Epithelial cell of esophagus (primary cell): ENCODE measurements at regions not wholly inside any gene's neighbourhood (a gene's known extent, or its start where the extent isn't known, plus 50 kb on each side); places are given as distances from the start of the nearest gene placed in this dataset.
A peak's percentile ranks its signal among the peaks of the same experiment; 100 is the strongest.

Experiments
- DNase-seq: peaks from one replicate; pipeline ENCODE4 v3.0.0; 2010; ENCODE audit warnings: low read depth
- H3K4me3 ChIP-seq: 2 replicates; pipeline ENCODE4 v1.5.1; 2011; ENCODE audit warnings: mild to moderate bottlenecking, low read length, control low read depth
- CTCF ChIP-seq: IDR thresholded peaks from 2 replicates; pipeline ENCODE4 v1.5.1; 2011; ENCODE audit warnings: low read depth, mild to moderate bottlenecking, low read length, control low read depth, inconsistent platforms; ENCODE audit not compliant: insufficient read depth; ENCODE audit errors: missing control alignments

- no peak for TF ChIP-seq CTCF
- DNase-seq, result peak; percentile 30
- H3K4me3 ChIP-seq, result no peak overlapping the region
Measured at GRCh38 chr9:28720746-28721145, 1147.5 kb upstream of the C9orf72 start.

GRCh38 chr9:28730111-28730510 lies 1156.8 kb upstream of the C9orf72 start:
- no peak for TF ChIP-seq CTCF
- H3K4me3 ChIP-seq, result no peak overlapping the region

GRCh38 chr9:28735738-28736342 lies 1162.6 kb upstream of the C9orf72 start:
- peak; percentile 79 for DNase-seq
- H3K4me3 ChIP-seq, result no peak overlapping the region
- TF ChIP-seq CTCF, result no peak

More at GRCh38 chr9:28730111-28730510, 1156.8 kb upstream of the C9orf72 start:
- DNase-seq, result no peak

- no peak for DNase-seq
- no peak for TF ChIP-seq CTCF
- no peak overlapping the region for H3K4me3 ChIP-seq
Measured at GRCh38 chr9:28741459-28741858, 1168.2 kb upstream of the C9orf72 start.

GRCh38 chr9:28747351-28747985 lies 1174.2 kb upstream of the C9orf72 start:
- no peak for TF ChIP-seq CTCF
- peak; percentile 5 for DNase-seq
- H3K4me3 ChIP-seq, result no peak overlapping the region

- no peak overlapping the region for H3K4me3 ChIP-seq
- TF ChIP-seq CTCF, result no peak
- DNase-seq, result no peak
Measured at GRCh38 chr9:28750136-28750535, 1176.9 kb upstream of the C9orf72 start.

- H3K4me3 ChIP-seq, result no peak overlapping the region
- peak; percentile 59 for DNase-seq
- no peak for TF ChIP-seq CTCF
Measured at GRCh38 chr9:28758341-28758740, 1185.1 kb upstream of the C9orf72 start.
